C4-2B (cell line): ENCODE measurements at regions not wholly inside any gene's neighbourhood (a gene's known extent, or its start where the extent isn't known, plus 50 kb on each side); places are given as distances from the start of the nearest gene placed in this dataset.

ENCODE experiments used
- ZFX ChIP-seq: fragments of 450-650 bp; IDR thresholded peaks from 2 replicates; pipeline ENCODE4 v1.6.1; 2017
- TF ChIP-seq, protein P1 (sequence below): fragments of 450-650 bp; conservative IDR thresholded peaks from 2 replicates; pipeline ENCODE4 v1.5.1; 2017; ENCODE audit warnings: mild to moderate bottlenecking

DNA sequence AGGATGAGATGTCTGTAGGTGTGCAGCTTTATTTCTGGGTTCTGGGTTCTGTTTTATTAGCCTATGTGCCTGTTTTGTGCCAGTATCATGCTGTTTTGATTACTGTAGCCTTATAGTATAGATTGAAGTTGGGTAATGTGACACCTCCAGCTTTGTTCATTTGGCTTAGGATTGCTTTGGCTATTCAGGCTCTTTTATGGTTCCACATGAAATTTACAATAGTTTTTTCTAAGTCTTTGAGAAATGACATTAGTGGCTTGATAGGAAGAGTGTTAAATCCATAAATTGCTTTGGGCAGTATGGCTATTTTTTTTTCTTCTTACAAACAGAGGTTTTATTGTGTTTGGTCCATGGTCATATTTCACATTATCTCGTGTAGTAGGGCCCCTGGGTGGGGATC is 285.8 kb upstream of the GADL1 start:
- TF ChIP-seq, protein P1, sequence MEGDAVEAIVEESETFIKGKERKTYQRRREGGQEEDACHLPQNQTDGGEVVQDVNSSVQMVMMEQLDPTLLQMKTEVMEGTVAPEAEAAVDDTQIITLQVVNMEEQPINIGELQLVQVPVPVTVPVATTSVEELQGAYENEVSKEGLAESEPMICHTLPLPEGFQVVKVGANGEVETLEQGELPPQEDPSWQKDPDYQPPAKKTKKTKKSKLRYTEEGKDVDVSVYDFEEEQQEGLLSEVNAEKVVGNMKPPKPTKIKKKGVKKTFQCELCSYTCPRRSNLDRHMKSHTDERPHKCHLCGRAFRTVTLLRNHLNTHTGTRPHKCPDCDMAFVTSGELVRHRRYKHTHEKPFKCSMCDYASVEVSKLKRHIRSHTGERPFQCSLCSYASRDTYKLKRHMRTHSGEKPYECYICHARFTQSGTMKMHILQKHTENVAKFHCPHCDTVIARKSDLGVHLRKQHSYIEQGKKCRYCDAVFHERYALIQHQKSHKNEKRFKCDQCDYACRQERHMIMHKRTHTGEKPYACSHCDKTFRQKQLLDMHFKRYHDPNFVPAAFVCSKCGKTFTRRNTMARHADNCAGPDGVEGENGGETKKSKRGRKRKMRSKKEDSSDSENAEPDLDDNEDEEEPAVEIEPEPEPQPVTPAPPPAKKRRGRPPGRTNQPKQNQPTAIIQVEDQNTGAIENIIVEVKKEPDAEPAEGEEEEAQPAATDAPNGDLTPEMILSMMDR: no peak
- TF ChIP-seq ZFX: no peak
